Vagina (tissue), 2 donors: ENCODE measurements at regions not wholly inside any gene's neighbourhood (a gene's known extent, or its start where the extent isn't known, plus 50 kb on each side); places are given as distances from the start of the nearest gene placed in this dataset.

Source experiments
- CTCF ChIP-seq, 3 experiments: fragments of 450-650 bp in 2 of 3; fragments of 200-600 bp in 1 of 3; sonication (generic) in 1 of 3; IDR thresholded peaks; one replicate each; pipeline ENCODE4 v1.5.1; 2017 to 2019; ENCODE audit warnings: antibody characterized with exemption in 3 of 3, mild to moderate bottlenecking in 2 of 3, moderate library complexity in 2 of 3
- POLR2AphosphoS5 ChIP-seq, 2 donors: sonication (generic); formaldehyde crosslinking; IDR thresholded peaks; one replicate each; pipeline ENCODE4 v1.9.0; 2017; ENCODE audit warnings: antibody characterized with exemption in 2 of 2, mild to moderate bottlenecking in 2 of 2, low read depth in 1 of 2; ENCODE audit not compliant: insufficient read depth in 1 of 2

DNA sequence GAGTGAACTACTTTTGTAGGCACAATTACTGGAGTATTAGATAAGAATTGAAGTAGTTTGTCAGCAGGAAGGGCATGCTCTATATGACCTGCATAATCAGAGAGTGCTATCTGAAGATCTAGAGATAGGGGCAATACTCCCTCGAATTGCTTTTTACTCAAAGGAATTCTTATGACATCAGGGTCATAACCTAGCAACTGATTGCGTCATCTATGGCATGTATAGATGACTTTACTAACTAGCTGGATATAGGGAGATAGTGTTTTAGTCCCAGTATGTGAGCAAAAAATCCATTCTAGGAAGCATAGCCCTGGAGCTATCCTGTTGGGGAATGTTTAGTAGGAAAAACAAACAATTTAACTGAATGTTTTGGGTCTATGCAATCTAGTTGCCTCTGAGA is 109.5 kb upstream of the ZNF267 start:
- TF ChIP-seq CTCF (IDR thresholded peaks at IDR 0.05) (no peak), POLR2AphosphoS5 (IDR thresholded peaks at IDR 0.05; ENCODE audit: insufficient read depth in 1 of 2, low read depth in 1 of 2) (no peak)
